ENCODE measurements at regions not wholly inside any gene's neighbourhood (a gene's known extent, or its start where the extent isn't known, plus 50 kb on each side); places are given as distances from the start of the nearest gene placed in this dataset.

GRCh38 chrX:8873956-8874355, 72.8 kb upstream of the FAM9A start:
- Histone ChIP-seq H3K27me3 (ENCODE audit: control insufficient read depth, insufficient read depth, low read length) (no peaks in the 10 kb centered on the region), H3K27ac (ENCODE audit: low read depth, low read length) (no peak overlapping the region), H3K9me3 (ENCODE audit: control insufficient read depth, insufficient read depth, low read length) (no peaks in the 10 kb centered on the region), H3K4me3 (ENCODE audit: low read depth, low read length) (no peak overlapping the region)
- ChIA-PET POLR2A (no interaction called here), CTCF (no interaction called here)
- no peak for TF ChIP-seq CTCF (IDR thresholded peaks at IDR 0.05; ENCODE audit: low read depth, low read length)
- no peak for DNase-seq (ENCODE audit: low read depth, low spot score)

- no peaks in the 10 kb centered on the region for H3K9me3 ChIP-seq (ENCODE audit: control insufficient read depth, insufficient read depth, low read length)
- ChIA-PET CTCF (interaction anchor here (0.9 kb wide), 1 partner anchor 57 kb away, joined by 3 read pairs; no protein-coding TSS in a partner anchor), POLR2A (no interaction called here)
- DNase-seq (ENCODE audit: low read depth, low spot score): no peak
- H3K27ac ChIP-seq (ENCODE audit: low read depth, low read length): no peak overlapping the region
- H3K27me3 ChIP-seq (ENCODE audit: control insufficient read depth, insufficient read depth, low read length): no peaks in the 10 kb centered on the region
- H3K4me3 ChIP-seq (ENCODE audit: low read depth, low read length): no peak overlapping the region
- TF ChIP-seq CTCF (IDR thresholded peaks at IDR 0.05; ENCODE audit: low read depth, low read length): no peak
Observed at GRCh38 chrX:8873102-8873501, 71.9 kb upstream of the FAM9A start.

GRCh38 chrX:8870411-8870810, 69.2 kb upstream of the FAM9A start:
- ChIA-PET CTCF (no interaction called here), POLR2A (no interaction called here)
- no peak for DNase-seq (ENCODE audit: low read depth, low spot score)
- no peak overlapping the region for H3K4me3 ChIP-seq (ENCODE audit: low read depth, low read length)
- H3K27ac ChIP-seq (ENCODE audit: low read depth, low read length): no peak overlapping the region
- no peak for TF ChIP-seq CTCF (IDR thresholded peaks at IDR 0.05; ENCODE audit: low read depth, low read length)
- no peaks in the 10 kb centered on the region for H3K27me3 ChIP-seq (ENCODE audit: control insufficient read depth, insufficient read depth, low read length)
- no peaks in the 10 kb centered on the region for H3K9me3 ChIP-seq (ENCODE audit: control insufficient read depth, insufficient read depth, low read length)

- no peak overlapping the region for H3K27ac ChIP-seq (ENCODE audit: low read depth, low read length)
- ChIA-PET POLR2A (no interaction called here), CTCF (no interaction called here)
- no peak for DNase-seq (ENCODE audit: low read depth, low spot score)
- TF ChIP-seq CTCF (IDR thresholded peaks at IDR 0.05; ENCODE audit: low read depth, low read length): no peak
- no peak overlapping the region for H3K4me3 ChIP-seq (ENCODE audit: low read depth, low read length)
- no peaks in the 10 kb centered on the region for H3K27me3 ChIP-seq (ENCODE audit: control insufficient read depth, insufficient read depth, low read length)
- no peaks in the 10 kb centered on the region for H3K9me3 ChIP-seq (ENCODE audit: control insufficient read depth, insufficient read depth, low read length)
Observed at GRCh38 chrX:8869812-8870211, 68.6 kb upstream of the FAM9A start.

- peak overlapping the region; percentile 59 for H3K27ac ChIP-seq (ENCODE audit: low read depth, low read length)
- ChIA-PET CTCF (interaction anchor here (0.6 to 1.3 kb wide), 3 partner anchors 11 to 653 kb away, joined by 3 to 8 read pairs (median 3); no protein-coding TSS in a partner anchor), POLR2A (no interaction called here)
Observed at GRCh38 chrX:8868906-8869305, 67.7 kb upstream of the FAM9A start.

More at GRCh38 chrX:8868906-8869305, 67.7 kb upstream of the FAM9A start:
- no peaks in the 10 kb centered on the region for H3K9me3 ChIP-seq (ENCODE audit: control insufficient read depth, insufficient read depth, low read length)
- no peaks in the 10 kb centered on the region for H3K27me3 ChIP-seq (ENCODE audit: control insufficient read depth, insufficient read depth, low read length)
- H3K4me3 ChIP-seq (ENCODE audit: low read depth, low read length): no peak overlapping the region
- no peak for DNase-seq (ENCODE audit: low read depth, low spot score)
- TF ChIP-seq CTCF (IDR thresholded peaks at IDR 0.05; ENCODE audit: low read depth, low read length): peak; percentile 42

Measured in AG04450 (cell line).